Retinal pigment epithelial cell (primary cell): ENCODE measurements at regions not wholly inside any gene's neighbourhood (a gene's known extent, or its start where the extent isn't known, plus 50 kb on each side); places are given as distances from the start of the nearest gene placed in this dataset.
"Not testable (repeated sequence)": the region's sequence is repeated elsewhere in the genome, so short reads cannot be mapped to it uniquely, and the experiment has no call there.

Experiments used
- DNase-seq: peaks from one replicate; pipeline ENCODE4 v3.0.0-alpha.2; 2010; ENCODE audit warnings: low read depth
- H3K4me3 ChIP-seq: 2 replicates; pipeline ENCODE4 v1.5.1; 2011; ENCODE audit warnings: mild to moderate bottlenecking, low read length, control low read depth, moderate library complexity
- CTCF ChIP-seq: conservative IDR thresholded peaks from 2 replicates; pipeline ENCODE4 v1.5.1; 2011; ENCODE audit warnings: low read depth, low read length, control low read depth, inconsistent platforms

GRCh38 chr10:3324612-3325038, 152.0 kb upstream of the PITRM1 start:
- no peak for DNase-seq
- TF ChIP-seq CTCF = no peak
- no peak overlapping the region for H3K4me3 ChIP-seq

- no peak for TF ChIP-seq CTCF
- peak; percentile 47 for DNase-seq
- no peak overlapping the region for H3K4me3 ChIP-seq
Measured at GRCh38 chr10:3323865-3324498, 151.4 kb upstream of the PITRM1 start.

GRCh38 chr10:3321123-3321522, 148.5 kb upstream of the PITRM1 start:
- no peak for DNase-seq
- TF ChIP-seq CTCF = no peak

GRCh38 chr10:3319811-3320226, 147.2 kb upstream of the PITRM1 start:
- TF ChIP-seq CTCF = no peak
- no peak overlapping the region for H3K4me3 ChIP-seq
- DNase-seq = no peak

More at GRCh38 chr10:3321123-3321522, 148.5 kb upstream of the PITRM1 start:
- H3K4me3 ChIP-seq = no peak overlapping the region

- DNase-seq, H3K4me3 ChIP-seq: not testable (repeated sequence)
Measured at GRCh38 chr10:3318480-3318807, 145.9 kb upstream of the PITRM1 start.

GRCh38 chr10:3317553-3318479, 145.2 kb upstream of the PITRM1 start:
- DNase-seq, H3K4me3 ChIP-seq: not testable (repeated sequence)

GRCh38 chr10:3314445-3315085, 142.0 kb upstream of the PITRM1 start:
- not testable (repeated sequence) for H3K4me3 ChIP-seq, DNase-seq

GRCh38 chr10:3313784-3314444, 141.3 kb upstream of the PITRM1 start:
- not testable (repeated sequence) for H3K4me3 ChIP-seq, DNase-seq
